Neural progenitor cell (in vitro differentiated cells): ENCODE measurements at regions not wholly inside any gene's neighbourhood (a gene's known extent, or its start where the extent isn't known, plus 50 kb on each side); places are given as distances from the start of the nearest gene placed in this dataset.

ENCODE experiments used
- DNase-seq: peaks from one replicate; pipeline ENCODE4 v3.0.0-alpha.2; 2016; ENCODE audit warnings: low spot score
- H2AFZ ChIP-seq: fragments of 200-600 bp; sonication (generic); replicated peaks from 2 replicates; pipeline ENCODE4 v1.6.1; 2016; ENCODE audit warnings: antibody characterized with exemption
- H3F3A ChIP-seq: fragments of 200-600 bp; sonication (generic); 2 replicates; pipeline ENCODE4 v1.6.1; 2016; ENCODE audit warnings: antibody characterized with exemption, low read depth
- H3K27ac ChIP-seq: fragments of 200-600 bp; sonication (generic); 2 replicates; pipeline ENCODE4 v1.5.1; 2016; ENCODE audit warnings: mild to moderate bottlenecking
- H3K27me3 ChIP-seq: fragments of 200-600 bp; sonication (generic); 2 replicates; pipeline ENCODE4 v1.6.1; 2016; ENCODE audit warnings: mild to moderate bottlenecking, moderate library complexity
- H3K36me3 ChIP-seq: fragments of 200-600 bp; sonication (generic); 2 replicates; pipeline ENCODE4 v1.5.1; 2016
- H3K4me1 ChIP-seq: fragments of 200-600 bp; sonication (generic); 2 replicates; pipeline ENCODE4 v1.6.1; 2016; ENCODE audit warnings: mixed run types
- H3K4me2 ChIP-seq: fragments of 200-600 bp; sonication (generic); 2 replicates; pipeline ENCODE4 v1.6.1; 2016
- H3K4me3 ChIP-seq: fragments of 200-600 bp; sonication (generic); 2 replicates; pipeline ENCODE4 v1.5.1; 2016
- H3K79me2 ChIP-seq: fragments of 200-600 bp; sonication (generic); 2 replicates; pipeline ENCODE4 v1.6.1; 2016; ENCODE audit warnings: low read depth
- H3K9ac ChIP-seq: fragments of 200-600 bp; sonication (generic); 2 replicates; pipeline ENCODE4 v1.6.1; 2016
- H3K9me3 ChIP-seq: fragments of 200-600 bp; sonication (generic); 2 replicates; pipeline ENCODE4 v1.5.1; 2016; ENCODE audit warnings: low read depth
- H4K20me1 ChIP-seq: fragments of 200-600 bp; sonication (generic); 2 replicates; pipeline ENCODE4 v1.6.1; 2016; ENCODE audit warnings: low read depth
- H3K27ac Mint-ChIP-seq: 3 replicates; pipeline ENCODE4 v1.8.0; 2021; ENCODE audit warnings: mixed read lengths
- H3K27me3 Mint-ChIP-seq: 2 replicates; pipeline ENCODE4 v1.8.0; 2022; ENCODE audit warnings: low read depth, mild to moderate bottlenecking, inconsistent platforms, moderate library complexity, mixed read lengths; ENCODE audit not compliant: insufficient read depth
- H3K36me3 Mint-ChIP-seq: 3 replicates; pipeline ENCODE4 v1.8.0; 2021; ENCODE audit warnings: mixed read lengths
- H3K4me1 Mint-ChIP-seq: 3 replicates; pipeline ENCODE4 v1.8.0; 2021; ENCODE audit warnings: mixed read lengths
- H3K4me3 Mint-ChIP-seq: 3 replicates; pipeline ENCODE4 v1.8.0; 2021; ENCODE audit warnings: mild to moderate bottlenecking, moderate library complexity, mixed read lengths
- H3K9me3 Mint-ChIP-seq: 3 replicates; pipeline ENCODE4 v1.8.0; 2020; ENCODE audit warnings: mixed read lengths
- EZH2 ChIP-seq: fragments of 200-600 bp; sonication (generic); IDR thresholded peaks from 2 replicates; pipeline ENCODE4 v1.6.1; 2017; ENCODE audit warnings: antibody characterized with exemption, mild to moderate bottlenecking, moderate library complexity
- EZH2phosphoT487 ChIP-seq: fragments of 200-600 bp; sonication (generic); IDR thresholded peaks from 2 replicates; pipeline ENCODE4 v1.6.1; 2017; ENCODE audit warnings: antibody characterized with exemption
- TF ChIP-seq, protein P1 (sequence below): fragments of 200-600 bp; sonication (generic); IDR thresholded peaks from 2 replicates; pipeline ENCODE4 v1.5.1; 2017; ENCODE audit warnings: antibody characterized with exemption, mild to moderate bottlenecking

DNA sequence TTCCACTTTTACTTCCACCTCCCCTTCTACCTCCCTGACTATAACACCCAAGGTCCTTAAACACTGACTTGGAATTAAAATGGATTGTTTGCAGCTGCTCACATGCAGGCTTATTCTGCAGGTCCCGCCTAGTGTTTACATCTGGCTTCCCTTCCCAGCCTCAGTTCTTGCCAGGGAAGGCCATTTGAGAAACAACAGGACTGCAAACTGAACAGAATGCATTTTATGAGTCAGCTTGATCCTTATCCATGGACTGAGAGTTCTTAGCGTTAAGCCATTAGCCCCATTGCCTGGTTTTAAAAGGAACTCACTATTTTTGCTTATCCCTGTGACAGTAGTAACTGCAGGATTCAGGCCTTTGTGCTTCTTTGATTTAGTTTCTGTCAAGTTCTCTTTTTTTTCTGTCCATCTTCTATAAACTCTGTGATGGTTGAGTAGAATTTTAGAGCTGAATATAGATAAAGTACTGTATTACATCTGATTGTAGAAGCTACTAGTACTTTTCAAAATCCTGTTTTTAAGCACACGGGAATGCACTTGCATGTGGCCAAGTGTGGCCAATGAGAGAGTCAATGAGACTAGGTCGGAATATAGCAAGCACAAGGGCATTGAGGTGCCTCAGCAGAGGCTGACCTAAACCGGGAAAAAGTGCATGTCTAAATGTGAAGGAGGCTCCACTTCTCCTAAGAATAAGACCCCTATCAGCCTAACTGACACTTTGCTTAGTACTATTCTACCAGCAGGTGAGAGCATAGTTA is 106.4 kb downstream of the TUSC7 start:
- H3K4me1 ChIP-seq, result peaks cover 49% of the 10 kb centered on the region
- H3K36me3 ChIP-seq, result no peaks in the 10 kb centered on the region
- Mint-ChIP-seq H3K4me1 (peaks cover 19% of the 10 kb centered on the region), H3K4me3 (no peak overlapping the region), H3K9me3 (no peaks in the 10 kb centered on the region), H3K27ac (no peak overlapping the region), H3K36me3 (no peaks in the 10 kb centered on the region), H3K27me3 (no peaks in the 10 kb centered on the region)
- H3K79me2 ChIP-seq, result no peaks in the 10 kb centered on the region
- DNase-seq, result peak; percentile 35
- no peaks in the 10 kb centered on the region for H3K9me3 ChIP-seq
- H3K27ac ChIP-seq, result peak overlapping the region; percentile 23
- no peak overlapping the region for H2AFZ ChIP-seq
- H3K4me3 ChIP-seq, result no peak overlapping the region
- H4K20me1 ChIP-seq, result no peaks in the 10 kb centered on the region
- peak overlapping the region; percentile 1 for H3K4me2 ChIP-seq
- TF ChIP-seq, protein P1, sequence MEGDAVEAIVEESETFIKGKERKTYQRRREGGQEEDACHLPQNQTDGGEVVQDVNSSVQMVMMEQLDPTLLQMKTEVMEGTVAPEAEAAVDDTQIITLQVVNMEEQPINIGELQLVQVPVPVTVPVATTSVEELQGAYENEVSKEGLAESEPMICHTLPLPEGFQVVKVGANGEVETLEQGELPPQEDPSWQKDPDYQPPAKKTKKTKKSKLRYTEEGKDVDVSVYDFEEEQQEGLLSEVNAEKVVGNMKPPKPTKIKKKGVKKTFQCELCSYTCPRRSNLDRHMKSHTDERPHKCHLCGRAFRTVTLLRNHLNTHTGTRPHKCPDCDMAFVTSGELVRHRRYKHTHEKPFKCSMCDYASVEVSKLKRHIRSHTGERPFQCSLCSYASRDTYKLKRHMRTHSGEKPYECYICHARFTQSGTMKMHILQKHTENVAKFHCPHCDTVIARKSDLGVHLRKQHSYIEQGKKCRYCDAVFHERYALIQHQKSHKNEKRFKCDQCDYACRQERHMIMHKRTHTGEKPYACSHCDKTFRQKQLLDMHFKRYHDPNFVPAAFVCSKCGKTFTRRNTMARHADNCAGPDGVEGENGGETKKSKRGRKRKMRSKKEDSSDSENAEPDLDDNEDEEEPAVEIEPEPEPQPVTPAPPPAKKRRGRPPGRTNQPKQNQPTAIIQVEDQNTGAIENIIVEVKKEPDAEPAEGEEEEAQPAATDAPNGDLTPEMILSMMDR, result no peak
- no peak for TF ChIP-seq EZH2phosphoT487
- TF ChIP-seq EZH2, result no peak
- peaks cover 11% of the 10 kb centered on the region for H3F3A ChIP-seq
- H3K9ac ChIP-seq, result no peak overlapping the region
- no peaks in the 10 kb centered on the region for H3K27me3 ChIP-seq

DNA sequence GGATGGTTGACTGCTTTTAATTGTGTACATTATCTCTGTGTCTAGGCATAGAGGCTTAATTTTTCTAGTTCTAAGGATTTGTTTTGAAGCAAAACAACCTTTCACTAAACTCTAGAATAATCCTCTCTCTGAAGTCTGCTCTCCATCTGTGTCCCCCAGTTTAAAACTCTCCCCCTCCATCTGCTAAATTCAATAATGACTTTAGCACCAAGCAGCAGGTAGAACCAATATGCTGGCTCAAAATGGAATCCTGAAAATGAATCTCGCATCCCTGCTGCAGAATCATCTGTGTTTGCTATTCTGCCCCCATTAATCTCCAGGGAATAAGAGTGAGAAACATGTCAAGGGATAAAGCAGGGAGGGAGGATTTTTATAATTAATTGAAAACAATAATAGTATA is 111.8 kb downstream of the TUSC7 start:
- no peak overlapping the region for H3K9ac ChIP-seq
- no peak for DNase-seq
- no peaks in the 10 kb centered on the region for H3K9me3 Mint-ChIP-seq
- no peak overlapping the region for H2AFZ ChIP-seq
- H3K9me3 ChIP-seq, result no peaks in the 10 kb centered on the region
- H3K4me3 ChIP-seq, result no peak overlapping the region
- H3K4me2 ChIP-seq, result no peak overlapping the region
- peaks cover 12% of the 10 kb centered on the region for H3K4me1 Mint-ChIP-seq
- no peaks in the 10 kb centered on the region for H3K36me3 ChIP-seq
- H3K79me2 ChIP-seq, result no peaks in the 10 kb centered on the region
- no peaks in the 10 kb centered on the region for H3K27me3 Mint-ChIP-seq
- no peak for TF ChIP-seq EZH2
- TF ChIP-seq, protein P1, result no peak
- TF ChIP-seq EZH2phosphoT487, result no peak
- H3F3A ChIP-seq, result no peaks in the 10 kb centered on the region
- H3K4me1 ChIP-seq, result peaks cover 30% of the 10 kb centered on the region
- H4K20me1 ChIP-seq, result no peaks in the 10 kb centered on the region
- no peak overlapping the region for H3K27ac Mint-ChIP-seq
- H3K4me3 Mint-ChIP-seq, result no peak overlapping the region
- H3K36me3 Mint-ChIP-seq, result no peaks in the 10 kb centered on the region
- H3K27me3 ChIP-seq, result no peaks in the 10 kb centered on the region
- no peak overlapping the region for H3K27ac ChIP-seq

- no peak overlapping the region for H3K4me2 ChIP-seq
- no peaks in the 10 kb centered on the region for H3F3A ChIP-seq
- H2AFZ ChIP-seq, result no peak overlapping the region
- no peaks in the 10 kb centered on the region for H3K36me3 ChIP-seq
- H3K4me1 Mint-ChIP-seq, result peaks cover 3% of the 10 kb centered on the region
- no peak for TF ChIP-seq EZH2phosphoT487
- TF ChIP-seq, protein P1, result no peak
- no peak for TF ChIP-seq EZH2
- H3K27me3 ChIP-seq, result no peaks in the 10 kb centered on the region
- H3K27ac ChIP-seq, result no peak overlapping the region
- H3K4me3 Mint-ChIP-seq, result no peak overlapping the region
- H3K27ac Mint-ChIP-seq, result no peak overlapping the region
- no peaks in the 10 kb centered on the region for H3K27me3 Mint-ChIP-seq
- H3K9me3 ChIP-seq, result no peaks in the 10 kb centered on the region
- H3K9ac ChIP-seq, result no peak overlapping the region
- DNase-seq, result no peak
- no peaks in the 10 kb centered on the region for H4K20me1 ChIP-seq
- H3K4me3 ChIP-seq, result no peak overlapping the region
- H3K4me1 ChIP-seq, result peaks cover 17% of the 10 kb centered on the region
- H3K9me3 Mint-ChIP-seq, result no peaks in the 10 kb centered on the region
- H3K36me3 Mint-ChIP-seq, result no peaks in the 10 kb centered on the region
- H3K79me2 ChIP-seq, result no peaks in the 10 kb centered on the region
Observed at GRCh38 chr3:116824208-116824607, 114.6 kb downstream of the TUSC7 start.
